H54 (cell line): ENCODE measurements at regions not wholly inside any gene's neighbourhood (a gene's known extent, or its start where the extent isn't known, plus 50 kb on each side); places are given as distances from the start of the nearest gene placed in this dataset.
"Not testable (repeated sequence)": the region's sequence is repeated elsewhere in the genome, so short reads cannot be mapped to it uniquely, and the experiment has no call there.

Experiments
- DNase-seq: peaks from one replicate; pipeline ENCODE4 v3.0.0; 2011; ENCODE audit warnings: low spot score, mixed read lengths; ENCODE audit not compliant: insufficient read length
- FAIRE-seq: peaks from 3 replicates; lab custom pipeline; 2011; peaks lifted over from hg19 to GRCh38; lab: Jason Lieb, UNC
- POLR2A ChIP-seq: IDR thresholded peaks from 2 replicates; pipeline ENCODE4 v1.6.1; 2011; ENCODE audit warnings: low read depth, mild to moderate bottlenecking, low read length

GRCh38 chr12:62014330-62014729 is 245.9 kb upstream of the USP15 start:
- DNase-seq (no peak), FAIRE-seq (no peak)
- no peak for TF ChIP-seq POLR2A

GRCh38 chr12:62016021-62016420 is 244.2 kb upstream of the USP15 start:
- TF ChIP-seq POLR2A = no peak
- FAIRE-seq (no peak), DNase-seq (no peak)

- no peak for TF ChIP-seq POLR2A
- no peak for FAIRE-seq
- no peak for DNase-seq
Observed at GRCh38 chr12:62021808-62022207, 238.4 kb upstream of the USP15 start.

- no peak for DNase-seq
- TF ChIP-seq POLR2A = no peak
- no peak for FAIRE-seq
Observed at GRCh38 chr12:62028536-62028935, 231.7 kb upstream of the USP15 start.

- FAIRE-seq (no peak), DNase-seq (no peak)
- no peak for TF ChIP-seq POLR2A
Observed at GRCh38 chr12:62032870-62033269, 227.3 kb upstream of the USP15 start.

- no peak for TF ChIP-seq POLR2A
- DNase-seq (no peak), FAIRE-seq (no peak)
Observed at GRCh38 chr12:62044450-62045135, 215.6 kb upstream of the USP15 start.

- no peak for TF ChIP-seq POLR2A
- FAIRE-seq = no peak
- no peak for DNase-seq
Observed at GRCh38 chr12:62045211-62045610, 215.0 kb upstream of the USP15 start.

- DNase-seq (no peak), FAIRE-seq (no peak)
- TF ChIP-seq POLR2A = no peak
Observed at GRCh38 chr12:62050785-62051184, 209.4 kb upstream of the USP15 start.

- no peak for DNase-seq
- TF ChIP-seq POLR2A = no peak
- no peak for FAIRE-seq
Observed at GRCh38 chr12:62069976-62070375, 190.2 kb upstream of the USP15 start.

GRCh38 chr12:62073236-62073635 is 187.0 kb upstream of the USP15 start:
- DNase-seq, FAIRE-seq: not testable (repeated sequence)

GRCh38 chr12:62075870-62076269 is 184.3 kb upstream of the USP15 start:
- DNase-seq = no peak
- no peak for TF ChIP-seq POLR2A
- no peak for FAIRE-seq

GRCh38 chr12:62078020-62078419 is 182.2 kb upstream of the USP15 start:
- FAIRE-seq (no peak), DNase-seq (no peak)
- no peak for TF ChIP-seq POLR2A

GRCh38 chr12:62082448-62082847 is 177.8 kb upstream of the USP15 start:
- no peak for FAIRE-seq
- no peak for TF ChIP-seq POLR2A
- DNase-seq = no peak

GRCh38 chr12:62098132-62098531 is 162.1 kb upstream of the USP15 start:
- no peak for TF ChIP-seq POLR2A
- FAIRE-seq (no peak), DNase-seq (no peak)

GRCh38 chr12:62103748-62104147 is 156.5 kb upstream of the USP15 start:
- DNase-seq = no peak
- no peak for TF ChIP-seq POLR2A
- no peak for FAIRE-seq
